ENCODE measurements at regions not wholly inside any gene's neighbourhood (a gene's known extent, or its start where the extent isn't known, plus 50 kb on each side); places are given as distances from the start of the nearest gene placed in this dataset.

DNA sequence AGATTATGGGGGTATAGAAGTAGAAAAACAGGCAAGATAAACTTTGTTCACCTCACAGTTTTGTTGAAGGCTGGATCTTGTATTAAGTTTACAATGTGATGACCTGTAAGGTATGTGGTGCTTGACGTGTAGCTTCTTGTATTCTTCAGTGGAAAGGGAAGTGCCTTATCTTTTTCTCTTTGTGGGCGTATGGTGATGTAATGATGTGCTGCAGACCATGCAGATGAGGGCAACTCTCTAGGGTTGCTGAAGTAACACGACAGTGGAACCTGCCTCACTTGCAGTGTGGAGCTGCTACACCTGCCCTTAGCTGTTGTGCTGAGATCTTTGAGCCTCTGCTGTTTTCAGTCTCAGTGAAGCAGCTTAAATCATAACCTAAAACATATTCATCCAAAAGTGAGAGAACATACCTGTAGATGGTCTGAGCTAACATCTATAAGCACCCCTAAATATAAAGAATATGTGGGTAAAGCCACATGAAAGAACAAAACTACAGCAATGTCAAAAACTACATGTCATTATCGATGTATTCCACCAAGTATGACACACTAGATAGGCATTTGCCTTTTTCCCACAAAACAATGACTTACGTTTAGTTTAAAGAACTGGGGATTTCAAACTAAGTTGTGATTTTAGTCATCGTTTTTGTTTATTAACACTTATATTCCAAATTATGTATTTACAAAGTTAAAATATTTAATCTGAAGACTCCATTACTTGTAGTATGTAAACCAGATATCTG is 1144.1 kb downstream of the CNTNAP5 start:
- Histone ChIP-seq H3K27ac (no peak overlapping the region), H3K36me3 (no peaks in the 10 kb centered on the region), H3K9me3 (no peaks in the 10 kb centered on the region), H3K4me3 (no peak overlapping the region), H3K27me3 (no peaks in the 10 kb centered on the region), H3K4me1 (no peaks in the 10 kb centered on the region)
- TF ChIP-seq EP300 (IDR thresholded peaks at IDR 0.05): no peak
- TF ChIP-seq POLR2AphosphoS5 (IDR thresholded peaks at IDR 0.05): no peak
- TF ChIP-seq, protein P1, sequence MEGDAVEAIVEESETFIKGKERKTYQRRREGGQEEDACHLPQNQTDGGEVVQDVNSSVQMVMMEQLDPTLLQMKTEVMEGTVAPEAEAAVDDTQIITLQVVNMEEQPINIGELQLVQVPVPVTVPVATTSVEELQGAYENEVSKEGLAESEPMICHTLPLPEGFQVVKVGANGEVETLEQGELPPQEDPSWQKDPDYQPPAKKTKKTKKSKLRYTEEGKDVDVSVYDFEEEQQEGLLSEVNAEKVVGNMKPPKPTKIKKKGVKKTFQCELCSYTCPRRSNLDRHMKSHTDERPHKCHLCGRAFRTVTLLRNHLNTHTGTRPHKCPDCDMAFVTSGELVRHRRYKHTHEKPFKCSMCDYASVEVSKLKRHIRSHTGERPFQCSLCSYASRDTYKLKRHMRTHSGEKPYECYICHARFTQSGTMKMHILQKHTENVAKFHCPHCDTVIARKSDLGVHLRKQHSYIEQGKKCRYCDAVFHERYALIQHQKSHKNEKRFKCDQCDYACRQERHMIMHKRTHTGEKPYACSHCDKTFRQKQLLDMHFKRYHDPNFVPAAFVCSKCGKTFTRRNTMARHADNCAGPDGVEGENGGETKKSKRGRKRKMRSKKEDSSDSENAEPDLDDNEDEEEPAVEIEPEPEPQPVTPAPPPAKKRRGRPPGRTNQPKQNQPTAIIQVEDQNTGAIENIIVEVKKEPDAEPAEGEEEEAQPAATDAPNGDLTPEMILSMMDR (IDR thresholded peaks at IDR 0.05): no peak
- no peak for TF ChIP-seq POLR2A (IDR thresholded peaks at IDR 0.05)
- no peak for DNase-seq
- WGBS, 5 donors: 66 to 75% (median 70%) methylated on average over 6 of the region's 6 CpGs
- intact Hi-C loops (cut with DNase I; ENCODE audit: low total_unique reads): no loop called here

- intact Hi-C loops (cut with DNase I; ENCODE audit: low total_unique reads): no loop called here
- H3K4me3 ChIP-seq: no peak overlapping the region
- 76 to 93% (median 91%) methylated on average over 3 of the region's 3 CpGs for WGBS, 5 donors
- H3K9me3 ChIP-seq: no peaks in the 10 kb centered on the region
- no peaks in the 10 kb centered on the region for H3K27me3 ChIP-seq
- no peak overlapping the region for H3K27ac ChIP-seq
- H3K4me1 ChIP-seq: no peaks in the 10 kb centered on the region
- TF ChIP-seq, protein P1 (IDR thresholded peaks at IDR 0.05): no peak
- TF ChIP-seq POLR2AphosphoS5 (IDR thresholded peaks at IDR 0.05) (no peak), POLR2A (IDR thresholded peaks at IDR 0.05) (no peak), EP300 (IDR thresholded peaks at IDR 0.05) (no peak)
- no peaks in the 10 kb centered on the region for H3K36me3 ChIP-seq
- DNase-seq: no peak
These were observed 1144.7 kb downstream of the CNTNAP5 start for GRCh38 chr2:125169764-125170146.

DNA sequence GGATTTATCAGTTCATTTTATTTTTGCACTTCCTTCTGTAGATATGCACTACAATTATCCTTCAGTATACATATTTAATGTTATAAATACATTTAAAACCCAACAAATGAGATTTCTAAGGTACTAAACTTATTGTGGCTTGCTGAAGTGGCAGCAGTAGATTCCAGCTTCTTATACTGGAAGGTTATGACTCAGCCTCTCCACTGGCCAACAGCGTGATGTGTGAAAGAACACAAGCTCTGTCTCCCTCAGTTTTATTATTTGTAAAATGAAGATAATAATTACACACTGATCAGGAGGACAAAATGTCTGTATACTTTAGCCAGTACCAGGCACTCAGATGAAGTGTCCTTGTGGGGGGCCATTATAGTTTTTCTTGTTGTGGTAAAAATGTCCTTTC is 1147.1 kb downstream of the CNTNAP5 start:
- no peak for DNase-seq
- WGBS, 5 donors: 60 to 90% (median 86%) methylated on average over 1 of the region's 1 CpG
- no peak for TF ChIP-seq POLR2AphosphoS5 (IDR thresholded peaks at IDR 0.05)
- TF ChIP-seq, protein P1 (IDR thresholded peaks at IDR 0.05): no peak
- no peak for TF ChIP-seq POLR2A (IDR thresholded peaks at IDR 0.05)
- TF ChIP-seq EP300 (IDR thresholded peaks at IDR 0.05): no peak

GRCh38 chr2:125175415-125175814 is 1150.3 kb downstream of the CNTNAP5 start:
- H3K36me3 ChIP-seq: no peaks in the 10 kb centered on the region
- no peak overlapping the region for H3K27ac ChIP-seq
- no peaks in the 10 kb centered on the region for H3K27me3 ChIP-seq
- TF ChIP-seq POLR2A (IDR thresholded peaks at IDR 0.05) (no peak), EP300 (IDR thresholded peaks at IDR 0.05) (no peak), POLR2AphosphoS5 (IDR thresholded peaks at IDR 0.05) (no peak)
- TF ChIP-seq, protein P1 (IDR thresholded peaks at IDR 0.05): no peak
- H3K9me3 ChIP-seq: peaks cover 0 to 8% (median 0%) of the 10 kb centered on the region in 4 donors
- 71 to 100% (median 83%) methylated on average over 1 of the region's 1 CpG for WGBS, 5 donors
- no peaks in the 10 kb centered on the region for H3K4me1 ChIP-seq
- intact Hi-C loops (cut with DNase I; ENCODE audit: low total_unique reads): no loop called here
- DNase-seq: no peak
- H3K4me3 ChIP-seq: no peak overlapping the region

More for the DNA sequence above, 1147.1 kb downstream of the CNTNAP5 start:
- Histone ChIP-seq H3K4me3 (no peak overlapping the region), H3K9me3 (peaks cover 0 to 8% (median 0%) of the 10 kb centered on the region in 4 donors), H3K27me3 (no peaks in the 10 kb centered on the region), H3K27ac (no peak overlapping the region), H3K36me3 (no peaks in the 10 kb centered on the region), H3K4me1 (no peaks in the 10 kb centered on the region)
- intact Hi-C loops (cut with DNase I; ENCODE audit: low total_unique reads): no loop called here

Data from stomach (tissue), 8 donors.